ENCODE measurements at regions not wholly inside any gene's neighbourhood (a gene's known extent, or its start where the extent isn't known, plus 50 kb on each side); places are given as distances from the start of the nearest gene placed in this dataset.
A peak's percentile ranks its signal among the peaks of the same experiment; 100 is the strongest.
"Not testable (repeated sequence)": the region's sequence is repeated elsewhere in the genome, so short reads cannot be mapped to it uniquely, and the experiment has no call there.

DNA sequence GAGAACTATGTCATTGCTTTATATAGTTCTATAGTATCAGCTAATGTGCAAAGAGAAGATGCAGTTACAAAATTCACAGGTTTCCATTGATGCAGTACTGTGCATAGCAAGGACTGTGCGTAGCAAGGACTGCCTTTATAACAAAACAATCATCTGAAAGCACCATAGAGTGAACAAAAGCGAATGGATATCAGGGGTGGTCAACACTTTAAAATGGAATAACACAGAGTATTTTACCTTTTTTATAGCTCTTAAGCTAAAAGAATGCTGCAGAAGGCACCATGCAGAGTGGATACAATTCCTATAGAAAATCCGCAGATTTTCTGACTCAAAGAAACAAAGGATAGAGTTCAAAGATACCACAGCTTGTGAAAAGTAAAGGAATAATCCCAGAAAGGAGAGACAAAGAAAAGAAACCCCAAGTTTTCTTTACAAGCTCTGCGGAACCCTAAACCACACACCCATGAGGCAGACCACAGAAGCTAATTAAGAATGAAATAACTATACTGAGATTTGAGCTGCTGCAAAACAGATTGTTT, 229.9 kb upstream of the DTNA start:
- no peak for DNase-seq

GRCh38 chr18:34482204-34482603, 227.9 kb upstream of the DTNA start:
- no peak for DNase-seq

DNA sequence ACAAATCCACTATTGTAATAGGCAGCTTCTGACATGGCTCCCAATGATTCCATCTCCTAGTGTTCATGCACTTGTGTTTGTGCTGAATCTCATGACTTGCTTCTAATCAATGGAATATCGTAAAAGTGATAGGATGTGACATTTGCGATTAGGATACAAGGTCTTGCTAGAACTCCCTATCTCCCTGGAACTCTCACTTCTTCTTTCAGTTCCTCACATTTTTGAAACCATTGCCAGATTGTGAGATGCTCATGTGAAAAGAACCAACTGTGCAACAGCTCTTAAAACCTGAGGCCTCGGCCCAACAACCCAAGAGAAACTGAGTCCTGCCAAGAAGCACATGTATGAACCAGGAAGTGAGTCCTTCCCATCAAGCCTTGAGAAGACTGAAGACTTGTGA, 226.9 kb upstream of the DTNA start:
- no peak for DNase-seq

DNA sequence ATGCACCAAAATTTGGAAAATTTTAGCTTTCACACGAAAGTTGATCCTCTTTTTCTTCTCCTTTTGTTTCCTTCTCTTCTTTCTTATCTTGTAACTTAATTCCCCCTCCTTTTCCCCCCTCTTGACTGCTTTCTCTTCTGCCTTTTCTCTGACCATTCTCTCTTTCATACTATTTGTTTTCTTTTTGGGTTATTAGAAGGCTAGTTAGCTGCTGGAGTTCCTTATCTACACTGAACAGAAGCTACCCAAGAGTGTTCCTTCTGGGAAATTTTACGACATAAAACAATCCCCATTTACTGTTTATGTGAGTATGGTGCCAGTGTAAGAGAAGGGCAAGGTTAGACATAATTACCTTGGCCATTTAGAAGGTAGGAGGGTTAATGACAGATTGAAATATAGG, 218.4 kb upstream of the DTNA start:
- no peak for DNase-seq

GRCh38 chr18:34492652-34493051, 217.4 kb upstream of the DTNA start:
- DNase-seq = no peak

DNA sequence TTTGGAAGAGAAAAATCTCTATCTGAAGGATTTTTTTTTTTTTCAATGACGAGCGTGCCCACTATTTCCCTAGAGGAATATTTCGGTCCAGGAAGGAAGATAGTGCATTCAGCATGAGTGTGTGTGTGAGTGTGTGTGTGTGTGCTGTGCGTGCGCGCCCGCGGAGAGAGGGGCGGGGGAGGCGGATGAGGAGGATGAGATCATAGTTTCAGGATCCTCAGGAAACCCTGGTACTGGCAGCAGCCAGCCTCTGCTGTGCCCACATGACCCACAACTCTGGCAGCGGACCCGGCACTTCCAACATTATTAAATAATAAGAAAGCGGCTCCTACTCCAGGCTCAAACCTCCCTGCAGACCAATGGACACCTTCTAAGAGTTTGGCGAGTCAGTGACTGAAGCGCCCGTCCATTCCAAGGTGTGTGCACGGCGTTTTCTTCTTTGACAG, 217.0 kb upstream of the DTNA start:
- DNase-seq = peak in 55 of 56 donors; percentile 19 to 84 (median 68)

GRCh38 chr18:34493566-34494358, 216.3 kb upstream of the DTNA start:
- peak in 35 of 56 donors; percentile 9 to 75 (median 41) for DNase-seq

GRCh38 chr18:34494359-34494696, 215.8 kb upstream of the DTNA start:
- DNase-seq = peak in 41 of 56 donors; percentile 3 to 66 (median 26)

DNA sequence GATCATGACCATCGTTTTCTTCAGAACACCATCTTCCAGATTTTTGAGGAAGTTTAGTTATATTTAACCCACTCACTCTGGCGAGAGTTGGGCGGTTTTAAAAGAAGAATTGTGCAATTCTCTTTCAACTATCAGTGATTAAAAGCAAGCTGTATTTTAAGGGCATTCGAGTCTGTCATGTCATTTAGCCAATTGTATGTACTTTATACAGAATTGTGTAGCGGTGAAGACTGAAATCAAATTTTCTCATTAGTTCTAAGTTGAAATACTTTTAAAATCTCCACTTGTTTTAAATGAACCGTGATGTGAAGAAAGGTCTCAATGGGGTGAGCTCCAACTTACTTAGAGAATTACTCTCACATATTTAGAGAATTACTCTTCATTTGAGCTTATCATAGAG, 214.6 kb upstream of the DTNA start:
- no peak for DNase-seq

- DNase-seq = no peak
Observed at GRCh38 chr18:34501553-34501952, 208.5 kb upstream of the DTNA start.

- DNase-seq = no peak
Observed at GRCh38 chr18:34506198-34506597, 203.9 kb upstream of the DTNA start.

GRCh38 chr18:34509163-34509562, 200.9 kb upstream of the DTNA start:
- no peak for DNase-seq

- DNase-seq = no peak
Observed at GRCh38 chr18:34509879-34510586, 200.1 kb upstream of the DTNA start.

GRCh38 chr18:34510926-34511325, 199.2 kb upstream of the DTNA start:
- no peak for DNase-seq

DNA sequence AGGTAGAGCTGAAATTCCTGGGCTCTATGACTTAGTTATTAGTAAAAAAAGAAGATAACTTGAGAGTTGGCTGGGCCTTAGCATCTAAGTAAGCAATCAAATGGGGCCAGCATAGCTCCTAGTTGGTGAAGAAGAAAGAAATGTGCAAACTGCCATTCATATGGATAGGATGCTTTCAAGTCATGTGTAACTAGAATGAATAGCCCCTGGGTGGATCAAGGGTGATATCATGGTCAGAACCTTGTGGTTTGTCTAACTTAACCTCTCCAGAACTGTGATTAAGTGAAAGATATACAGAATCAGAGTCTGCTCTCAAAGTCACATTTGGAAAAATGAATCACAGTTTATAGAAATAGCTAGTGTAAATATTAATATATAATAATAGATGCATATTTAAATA, 198.7 kb upstream of the DTNA start:
- no peak for DNase-seq

GRCh38 chr18:34511879-34512278, 198.2 kb upstream of the DTNA start:
- DNase-seq = no peak

- DNase-seq = no peak
Observed at GRCh38 chr18:34514238-34514637, 195.9 kb upstream of the DTNA start.

DNA sequence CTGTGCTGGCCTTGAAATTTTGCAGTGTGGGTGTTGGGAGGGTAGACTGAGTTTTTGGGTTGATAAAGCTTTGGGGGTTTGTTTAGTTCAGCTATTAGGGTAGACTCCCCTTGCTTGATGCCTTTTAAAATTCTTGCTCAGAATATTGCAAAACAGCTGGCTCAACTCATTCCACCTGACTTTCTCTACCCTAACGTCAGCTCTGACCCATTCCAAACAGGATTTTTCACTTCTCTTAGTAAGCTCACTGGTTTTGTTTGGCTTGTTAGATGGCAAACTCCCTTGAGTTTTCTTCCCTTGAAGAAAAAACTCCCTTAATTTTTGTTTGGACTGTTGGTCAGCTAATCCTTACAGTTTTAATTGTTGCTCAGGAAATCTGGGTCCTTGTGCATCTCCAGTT, 195.1 kb upstream of the DTNA start:
- DNase-seq = no peak

DNA sequence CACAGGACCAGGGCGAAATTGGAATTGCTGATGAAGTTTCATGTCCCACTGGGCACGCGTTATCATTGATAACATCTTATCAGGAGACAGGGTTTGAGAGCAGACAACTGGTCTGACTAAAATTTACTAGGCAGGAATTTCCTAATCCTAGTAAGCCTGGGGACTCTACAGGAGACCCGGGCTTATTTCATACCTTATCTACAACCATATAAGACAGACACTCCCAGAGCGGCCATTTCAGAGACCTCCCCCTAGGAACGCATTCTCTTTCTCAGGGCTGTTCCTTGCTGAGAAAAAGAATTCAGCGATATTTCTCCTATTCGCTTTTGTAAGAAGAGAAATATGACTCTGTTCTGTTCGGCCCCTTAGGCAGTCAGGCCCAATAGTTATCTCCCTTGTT, 193.7 kb upstream of the DTNA start:
- not testable (repeated sequence) for DNase-seq

- DNase-seq = not testable (repeated sequence)
Observed at GRCh38 chr18:34516996-34517395, 193.1 kb upstream of the DTNA start.

DNA sequence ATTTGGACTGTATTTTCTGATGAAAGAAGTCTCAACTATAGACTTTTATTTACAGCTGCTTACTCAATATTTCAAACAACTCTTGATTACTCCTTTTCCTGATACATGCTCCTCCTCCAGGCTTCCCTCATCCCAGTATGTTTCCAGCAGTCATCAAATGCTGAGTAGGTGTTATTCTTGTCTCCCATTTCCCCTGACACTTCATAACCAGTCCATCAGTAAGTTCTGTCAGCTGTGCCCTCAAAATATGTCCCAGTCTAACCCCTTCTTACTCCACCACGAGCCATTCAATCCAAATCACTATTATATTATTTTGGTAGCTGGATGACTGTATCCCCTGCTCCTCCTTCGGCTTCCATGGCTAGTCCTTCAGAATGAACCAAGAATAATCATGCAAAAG, 189.1 kb upstream of the DTNA start:
- no peak for DNase-seq

- DNase-seq = peak in 25 of 56 donors; percentile 0 to 44 (median 10)
Observed at GRCh38 chr18:34522603-34523002, 187.5 kb upstream of the DTNA start.

DNA sequence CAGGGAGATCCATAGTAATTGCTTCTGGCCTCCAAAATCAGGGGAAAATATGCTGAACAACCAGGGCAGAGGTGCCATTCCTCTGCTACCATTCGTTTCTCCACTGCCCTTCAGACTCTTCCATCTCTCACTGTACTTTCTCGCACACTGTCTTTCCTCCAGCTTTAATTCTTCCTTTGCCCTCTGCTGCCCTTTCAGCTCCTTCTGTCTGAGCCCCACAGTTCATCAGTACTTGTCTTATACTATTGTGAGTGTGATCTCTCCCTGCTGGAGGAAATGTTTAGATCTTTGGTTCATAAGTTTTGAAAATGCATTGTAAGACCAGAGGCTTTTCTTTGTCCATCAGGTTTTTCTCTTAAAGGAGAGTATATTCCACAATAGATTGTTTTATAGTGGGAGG, 184.9 kb upstream of the DTNA start:
- no peak for DNase-seq

Measured in amygdala (tissue), 56 donors.